HG02588 (cell line): ENCODE measurements at regions not wholly inside any gene's neighbourhood (a gene's known extent, or its start where the extent isn't known, plus 50 kb on each side); places are given as distances from the start of the nearest gene placed in this dataset.
"Not testable (repeated sequence)": the region's sequence is repeated elsewhere in the genome, so short reads cannot be mapped to it uniquely, and the experiment has no call there.

Experiments
- ATAC-seq: cut with Tn5 transposase; IDR thresholded peaks from one replicate; pipeline ENCODE4 v1.9.1; 2021; ENCODE audit warnings: mild to moderate bottlenecking, moderate library complexity; ENCODE audit not compliant: unreplicated experiment

DNA sequence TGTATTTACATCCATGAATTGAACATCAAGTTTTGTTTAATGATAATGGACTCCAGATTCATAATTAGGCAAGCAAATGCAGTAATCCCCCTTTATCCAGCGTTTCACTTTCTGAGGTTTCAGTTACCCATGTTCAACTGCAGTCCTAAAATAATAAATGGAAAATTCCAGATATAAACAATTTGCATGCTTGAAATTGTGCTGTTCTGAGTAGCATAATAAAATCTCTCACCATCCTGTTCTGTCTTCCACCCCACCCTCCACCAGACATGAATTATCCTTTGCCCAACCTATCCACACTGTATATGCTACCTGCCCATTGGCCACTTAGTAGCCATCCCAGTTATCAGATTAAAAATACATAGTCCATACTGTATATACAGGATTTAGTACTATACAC, 224.5 kb upstream of the CHAC2 start:
- no peak for ATAC-seq

- no peak for ATAC-seq
These were observed 230.8 kb upstream of the CHAC2 start for GRCh38 chr2:53536583-53537361.

DNA sequence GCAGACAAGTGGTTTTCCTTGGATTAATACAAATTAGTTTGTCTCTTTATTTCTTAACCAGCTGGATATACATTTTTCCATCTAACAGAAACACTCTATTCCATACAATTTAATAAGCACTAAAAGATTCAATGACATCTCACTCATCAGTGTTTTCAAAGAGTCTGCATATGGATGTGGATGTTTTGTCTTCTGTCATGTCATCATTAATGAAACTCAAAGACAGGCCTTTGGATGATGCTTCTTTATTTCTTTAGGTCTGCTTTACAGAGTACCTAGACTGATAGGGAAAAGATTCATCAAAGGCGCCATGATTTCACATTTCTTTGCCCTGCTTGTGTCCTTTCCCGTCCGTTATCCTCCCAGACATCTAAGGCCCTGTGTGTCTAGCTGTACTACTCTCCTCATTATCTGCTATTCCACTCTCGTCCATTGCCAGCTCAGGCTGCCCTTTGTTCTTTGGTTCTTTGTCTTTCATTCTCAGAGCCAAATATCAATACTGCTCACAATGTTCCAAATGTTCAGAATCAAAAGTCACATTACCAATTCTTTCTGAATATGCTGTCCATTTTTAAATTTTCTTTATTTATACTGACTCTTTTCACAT, 232.3 kb upstream of the CHAC2 start:
- ATAC-seq = no peak

GRCh38 chr2:53530126-53530525, 237.5 kb upstream of the CHAC2 start:
- no peak for ATAC-seq

DNA sequence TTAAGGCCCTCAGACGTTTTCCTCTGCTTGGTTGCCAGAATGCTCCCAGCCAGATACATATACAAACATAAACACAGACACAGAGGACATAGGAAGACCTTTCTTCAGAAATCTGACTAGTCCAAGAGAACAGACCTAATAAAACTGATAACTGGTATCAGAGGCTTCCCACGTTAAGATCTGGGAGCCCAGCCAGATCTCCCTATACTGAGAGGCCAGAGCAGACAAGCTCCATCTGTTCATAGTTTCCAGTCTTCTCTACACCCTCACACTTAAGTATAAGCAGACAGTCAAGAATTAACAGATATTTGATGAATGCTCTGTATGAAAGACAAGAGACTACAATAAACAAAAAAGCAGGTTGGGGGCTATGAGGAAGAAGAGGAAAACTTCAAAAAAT, 240.5 kb upstream of the CHAC2 start:
- ATAC-seq = no peak

DNA sequence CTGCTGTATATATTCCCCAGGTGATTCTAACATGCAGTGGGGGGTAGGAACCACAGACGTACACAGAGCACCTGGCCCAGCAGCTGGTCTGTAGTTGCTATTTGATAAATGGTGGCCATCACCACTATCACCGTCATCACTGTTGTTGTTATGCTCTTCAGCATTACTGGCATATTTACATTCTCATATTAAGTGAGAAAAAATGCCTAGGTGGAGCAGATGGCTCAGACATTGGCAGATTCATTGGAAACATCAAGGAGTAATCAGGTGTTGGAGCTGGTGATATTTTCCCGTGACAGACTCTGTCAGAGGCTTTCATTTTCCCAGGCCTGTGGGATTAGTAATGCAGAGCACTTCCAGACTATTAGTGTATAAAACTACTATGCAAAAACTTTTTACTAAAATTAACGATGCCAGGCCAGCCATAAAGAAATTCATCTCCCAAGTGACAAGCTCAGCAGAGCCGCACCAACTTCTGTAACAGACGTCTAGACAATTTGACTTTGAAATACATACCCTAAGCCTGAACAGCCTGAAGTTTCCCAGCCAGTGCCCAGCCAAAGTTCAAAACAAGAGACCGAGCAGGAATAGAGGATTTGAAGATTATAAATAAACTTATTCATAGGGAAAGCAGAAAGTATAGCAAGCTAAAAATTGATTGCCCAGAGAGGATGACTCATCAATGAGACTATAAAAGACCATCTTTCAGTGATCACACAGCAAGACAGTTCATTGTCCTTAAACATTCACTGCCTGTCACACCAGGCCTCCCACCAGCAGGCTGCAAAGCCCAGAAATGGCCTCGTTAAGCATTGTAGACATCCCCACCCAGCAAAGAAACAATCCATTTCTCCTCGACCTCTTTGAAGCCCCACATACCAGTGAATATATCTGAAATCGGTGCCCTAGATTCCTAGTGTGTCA, 247.4 kb upstream of the CHAC2 start:
- no peak for ATAC-seq

GRCh38 chr2:53517406-53517805, 250.2 kb upstream of the CHAC2 start:
- ATAC-seq = no peak

DNA sequence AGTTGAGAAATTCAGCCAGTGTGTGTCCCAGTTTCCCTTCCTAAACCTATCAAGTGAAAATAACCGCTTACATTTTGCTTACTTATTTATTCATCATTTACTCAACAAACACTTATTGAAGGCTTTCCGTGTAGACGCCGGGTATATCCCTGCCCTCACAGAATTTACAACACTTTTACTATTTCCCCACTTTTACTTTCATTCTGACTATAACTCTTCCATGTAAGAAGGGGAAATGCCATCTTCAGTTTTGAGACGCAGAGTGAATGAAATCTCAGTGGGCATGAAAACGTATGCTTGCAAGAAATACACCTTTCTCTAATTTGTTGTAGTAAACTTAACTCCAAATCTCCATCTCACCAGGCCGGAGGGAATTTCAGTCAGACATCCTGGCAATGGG, 251.0 kb upstream of the CHAC2 start:
- peak; percentile 43 for ATAC-seq

DNA sequence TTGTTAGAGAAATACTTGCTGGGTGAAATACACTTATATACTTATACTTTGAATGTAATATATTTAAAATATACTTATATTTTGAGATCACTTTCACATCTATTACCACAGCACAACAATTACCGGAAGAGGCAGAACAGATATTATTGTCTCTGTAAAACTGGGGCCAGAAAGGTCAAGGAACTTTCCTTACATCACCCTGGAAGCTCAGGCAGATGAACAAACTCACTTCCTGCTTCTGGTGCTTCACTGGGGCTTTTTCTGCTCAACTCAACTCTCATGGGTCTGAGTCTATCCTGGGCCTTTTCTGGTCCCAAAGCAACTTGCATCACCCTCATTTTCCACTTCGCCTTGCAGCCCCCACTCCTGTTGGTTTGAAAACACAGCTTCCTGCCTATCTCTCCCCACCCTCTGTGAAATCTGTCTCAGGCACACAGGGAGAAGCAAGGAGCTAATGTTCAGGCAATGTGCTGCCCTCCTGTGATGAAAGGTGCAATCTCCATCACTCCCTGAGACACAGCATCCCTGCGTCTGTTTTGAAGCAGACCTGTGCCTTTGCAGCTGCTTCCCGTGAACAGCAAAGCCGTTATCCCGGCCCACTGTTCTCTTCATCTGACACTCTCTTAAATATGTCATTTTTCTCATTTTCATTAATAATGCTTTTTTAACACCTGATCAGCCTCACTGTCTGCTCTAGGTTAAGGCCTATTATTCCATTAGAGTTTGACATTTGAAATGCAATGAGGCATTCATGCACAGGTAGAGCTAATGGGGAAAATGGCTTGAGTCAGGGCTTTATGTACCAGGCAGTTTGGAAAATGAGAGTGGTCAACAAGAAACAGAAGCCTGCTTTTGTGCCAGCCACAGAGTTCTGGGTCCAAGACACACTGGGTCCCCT, 251.9 kb upstream of the CHAC2 start:
- no peak for ATAC-seq

GRCh38 chr2:53513167-53513666, 254.4 kb upstream of the CHAC2 start:
- no peak for ATAC-seq

DNA sequence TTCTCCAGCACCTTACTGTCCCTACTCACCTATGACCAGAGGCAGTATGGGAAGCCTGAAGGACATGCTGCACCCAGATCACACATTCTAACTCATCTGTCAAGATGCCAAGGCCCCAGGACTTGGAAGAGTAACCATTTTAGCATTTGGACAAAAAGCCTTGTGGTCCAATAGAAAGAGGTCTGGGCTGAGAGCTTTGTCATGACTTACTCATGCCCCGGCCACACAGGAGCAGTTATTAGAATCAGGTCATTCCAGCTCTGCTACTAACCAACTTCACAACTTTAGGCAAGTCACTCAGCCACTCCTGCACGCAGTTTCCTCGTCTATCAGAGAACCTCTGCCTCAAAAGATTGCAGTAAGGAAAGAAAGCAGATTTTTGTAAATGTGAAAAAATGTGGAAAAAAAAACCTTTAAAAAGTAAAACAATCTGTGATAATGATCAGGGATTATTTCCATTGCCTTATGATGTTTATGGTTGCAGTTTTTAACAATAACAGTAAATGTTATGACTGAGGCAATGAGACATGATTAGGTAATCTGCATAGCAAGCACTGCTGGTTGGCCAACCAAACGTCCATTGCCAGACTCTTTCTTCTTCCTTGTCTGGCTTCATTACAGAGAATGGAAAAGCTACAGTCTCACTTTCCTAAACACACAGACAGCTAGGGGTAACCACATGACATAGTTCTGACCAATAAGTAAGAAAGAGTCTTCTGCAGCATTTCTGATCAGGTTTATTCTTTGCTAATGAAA, 255.4 kb upstream of the CHAC2 start:
- ATAC-seq = no peak

DNA sequence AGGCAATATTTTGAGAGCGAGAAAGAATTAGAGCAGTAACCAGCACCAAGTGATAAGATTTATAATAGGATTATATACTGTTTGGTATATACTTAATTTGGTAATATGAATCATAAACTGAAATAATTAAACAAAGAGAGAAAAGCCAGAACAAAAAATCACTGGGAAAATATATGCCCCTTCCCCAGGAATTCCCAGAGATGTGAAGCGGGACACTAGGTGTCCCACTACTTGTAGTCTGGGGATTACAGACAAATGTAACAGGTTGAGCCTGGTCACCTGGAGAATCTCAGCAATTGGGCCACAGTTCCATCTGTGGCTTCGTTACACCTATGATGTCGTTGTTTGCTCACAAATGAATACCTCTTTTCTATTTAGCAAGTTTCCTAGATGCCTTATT, 256.1 kb upstream of the CHAC2 start:
- no peak for ATAC-seq

GRCh38 chr2:53510401-53510800, 257.2 kb upstream of the CHAC2 start:
- ATAC-seq = no peak

GRCh38 chr2:53509831-53510388, 257.7 kb upstream of the CHAC2 start:
- ATAC-seq = no peak

DNA sequence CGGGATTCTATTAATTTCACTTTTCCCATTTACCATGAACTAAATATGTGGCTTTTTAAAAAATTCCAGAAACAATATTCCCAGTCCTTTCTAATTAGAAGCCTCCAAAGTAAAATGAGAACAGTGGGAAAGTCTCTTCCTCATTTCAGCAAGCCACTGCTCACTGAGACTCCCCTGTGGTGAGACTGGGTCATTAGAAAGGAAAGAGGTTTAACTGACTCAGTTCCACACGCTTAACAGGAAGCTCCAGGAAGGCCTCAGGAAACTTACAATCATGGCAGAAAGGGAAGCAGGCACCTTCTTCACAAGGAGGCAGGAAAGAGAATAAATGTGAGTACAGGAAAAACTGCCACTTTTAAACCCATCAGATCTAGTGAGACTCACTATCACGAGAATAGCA, 258.9 kb upstream of the CHAC2 start:
- ATAC-seq = no peak

- ATAC-seq = not testable (repeated sequence)
These were observed 260.5 kb upstream of the CHAC2 start for GRCh38 chr2:53507070-53507469.

DNA sequence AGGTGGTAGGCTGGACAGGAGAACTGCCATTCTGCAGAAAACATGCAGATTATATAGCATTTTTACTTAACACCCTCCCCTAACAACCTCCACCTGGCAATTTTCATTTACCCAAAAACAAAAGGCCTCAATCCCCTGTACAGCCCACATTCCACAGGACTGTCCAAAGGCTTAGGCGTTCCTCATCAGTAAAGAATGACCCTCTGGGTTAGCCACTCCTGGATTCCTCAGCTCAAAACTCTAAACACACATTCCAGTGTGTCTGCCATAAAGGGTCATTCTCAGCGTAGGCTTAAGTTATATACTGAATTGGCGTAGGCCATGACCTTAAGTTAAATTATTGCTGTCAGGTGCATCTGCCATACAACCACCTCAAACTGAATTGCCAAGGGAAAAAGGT, 261.8 kb upstream of the CHAC2 start:
- ATAC-seq = no peak

- ATAC-seq = no peak
These were observed 263.1 kb upstream of the CHAC2 start for GRCh38 chr2:53504507-53504906.

GRCh38 chr2:53500181-53500580, 267.4 kb upstream of the CHAC2 start:
- ATAC-seq = no peak
